SK-N-SH (cell line): ENCODE measurements at regions not wholly inside any gene's neighbourhood (a gene's known extent, or its start where the extent isn't known, plus 50 kb on each side); places are given as distances from the start of the nearest gene placed in this dataset.

ENCODE experiments used
- CTCF ChIA-PET: fragments of 300-600, 350-600 bp; formaldehyde crosslinking; extraction: SDS; loops from one replicate; lab custom pipeline; 2021; lab: Yijun Ruan, JAX
- POLR2A ChIA-PET: fragments of 350-600 bp; sonication (Branson Sonifier 250); formaldehyde crosslinking; extraction: SDS; loops from one replicate; lab custom pipeline; 2020; ENCODE audit warnings: antibody characterized with exemption, inconsistent platforms; lab: Yijun Ruan, JAX
- DNase-seq: peaks from one replicate; pipeline ENCODE4 v3.0.0; 2012
- H2AFZ ChIP-seq: fragments of 200-600 bp; sonication (generic); 2 replicates; pipeline ENCODE4 v1.8.1; 2016; ENCODE audit warnings: antibody characterized with exemption, mild to moderate bottlenecking, low read depth
- H3F3A ChIP-seq: fragments of 200-600 bp; sonication (generic); replicated peaks from 2 replicates; pipeline ENCODE3; 2016; ENCODE audit warnings: antibody characterized with exemption, mild to moderate bottlenecking; ENCODE audit not compliant: insufficient read depth
- H3K27ac ChIP-seq, 2 experiments: fragments of 200-500 bp in 1 of 2; fragments of 200-600 bp in 1 of 2; sonication (Bioruptor generic) in 1 of 2; sonication (generic), shearing (Covaris generic) in 1 of 2; 2 replicates each; pipeline versions ENCODE4 v1.5.1 to v1.6.1; 2014 to 2016; ENCODE audit warnings: low read depth in 2 of 2, inconsistent platforms in 1 of 2, low read length in 1 of 2, mild to moderate bottlenecking in 1 of 2, mixed read lengths in 1 of 2
- H3K27me3 ChIP-seq: fragments of 200-600 bp; sonication (generic), shearing (Covaris generic); 2 replicates; pipeline ENCODE4 v1.6.1; 2016; ENCODE audit warnings: mixed run types; ENCODE audit not compliant: insufficient read depth
- H3K36me3 ChIP-seq, 2 experiments: fragments of 200-500 bp in 1 of 2; fragments of 200-600 bp in 1 of 2; sonication (Bioruptor generic) in 1 of 2; sonication (generic) in 1 of 2; replicated peaks in 1 of 2; 2 replicates each; pipeline versions ENCODE3 to v1.5.1; 2014 to 2016; ENCODE audit warnings: low read length in 1 of 2, mild to moderate bottlenecking in 1 of 2; ENCODE audit not compliant: insufficient read depth in 2 of 2, control insufficient read depth in 1 of 2
- H3K4me1 ChIP-seq, 2 experiments: fragments of 200-500 bp in 1 of 2; fragments of 200-600 bp in 1 of 2; sonication (Bioruptor generic) in 1 of 2; sonication (generic), shearing (Covaris generic) in 1 of 2; 2 replicates each; pipeline versions ENCODE4 v1.5.1 to v1.6.1; 2014 to 2016; ENCODE audit warnings: low read depth in 1 of 2, low read length in 1 of 2, mixed run types in 1 of 2; ENCODE audit not compliant: insufficient read depth in 2 of 2, control insufficient read depth in 1 of 2
- H3K4me2 ChIP-seq: fragments of 200-600 bp; sonication (generic), shearing (Covaris generic); 2 replicates; pipeline ENCODE4 v1.6.1; 2017; ENCODE audit warnings: mixed run types
- H3K4me3 ChIP-seq, 2 experiments: fragments of 200-500 bp in 1 of 2; fragments of 200-600 bp in 1 of 2; sonication (Bioruptor generic) in 1 of 2; sonication (generic), shearing (Covaris generic) in 1 of 2; 2 replicates each; pipeline versions ENCODE4 v1.5.1 to v1.8.1; 2014 to 2016; ENCODE audit warnings: low read depth in 2 of 2, inconsistent platforms in 1 of 2, low read length in 1 of 2, mild to moderate bottlenecking in 1 of 2, mixed read lengths in 1 of 2, moderate library complexity in 1 of 2
- H3K79me2 ChIP-seq: fragments of 200-600 bp; sonication (generic); 2 replicates; pipeline ENCODE4 v1.8.1; 2017; ENCODE audit warnings: mild to moderate bottlenecking; ENCODE audit not compliant: insufficient read depth
- H3K9ac ChIP-seq: fragments of 200-600 bp; sonication (generic); 2 replicates; pipeline ENCODE4 v1.6.1; 2017; ENCODE audit warnings: mixed run types
- H3K9me2 ChIP-seq: fragments of 200-600 bp; sonication (generic); 2 replicates; pipeline ENCODE4 v1.6.1; 2017; ENCODE audit warnings: mixed run types
- H3K9me3 ChIP-seq: fragments of 200-600 bp; sonication (generic); 2 replicates; pipeline ENCODE4 v1.6.1; 2017; ENCODE audit warnings: mixed run types, mild to moderate bottlenecking, moderate library complexity
- H4K20me1 ChIP-seq: fragments of 200-600 bp; sonication (generic); 2 replicates; pipeline ENCODE4 v1.6.1; 2017; ENCODE audit warnings: mild to moderate bottlenecking, mixed run types; ENCODE audit not compliant: insufficient read depth
- CTCF ChIP-seq: fragments of 200-600 bp; sonication (generic); IDR thresholded peaks from 2 replicates; pipeline ENCODE4 v1.6.1; 2017; ENCODE audit warnings: antibody characterized with exemption, mild to moderate bottlenecking, moderate library complexity
- EZH2phosphoT487 ChIP-seq: fragments of 200-600 bp; sonication (generic); IDR thresholded peaks from 2 replicates; pipeline ENCODE4 v1.6.1; 2017; ENCODE audit warnings: low read depth, mixed run types, mild to moderate bottlenecking, antibody characterized with exemption, moderate library complexity, borderline replicate concordance
- FOSL2 ChIP-seq: IDR thresholded peaks from 2 replicates; pipeline ENCODE4 v1.4.0; 2012; ENCODE audit warnings: low read depth, mild to moderate bottlenecking, moderate library complexity, borderline replicate concordance
- FOXM1 ChIP-seq: IDR thresholded peaks from 2 replicates; pipeline ENCODE4 v1.4.0; 2012; ENCODE audit warnings: low read depth, mild to moderate bottlenecking
- IRF3 ChIP-seq: fragments of 150-350 bp; IDR thresholded peaks from 2 replicates; pipeline ENCODE4 v1.6.1; 2016; ENCODE audit warnings: mild to moderate bottlenecking, low read depth, low read length
- MAX ChIP-seq: IDR thresholded peaks from 2 replicates; pipeline ENCODE4 v1.4.0; 2012; ENCODE audit warnings: low read depth
- MEF2A ChIP-seq: IDR thresholded peaks from 2 replicates; pipeline ENCODE4 v1.4.0; 2012; ENCODE audit warnings: low read depth, borderline replicate concordance
- NFIC ChIP-seq: IDR thresholded peaks from 2 replicates; pipeline ENCODE4 v1.4.0; 2012; ENCODE audit warnings: borderline replicate concordance
- RCOR1 ChIP-seq: fragments of 150-350 bp; IDR thresholded peaks from 2 replicates; pipeline ENCODE4 v1.6.1; 2017; ENCODE audit warnings: antibody characterized with exemption, low read length
- REST ChIP-seq: IDR thresholded peaks from 2 replicates; pipeline ENCODE4 v1.6.1; 2012; ENCODE audit warnings: mild to moderate bottlenecking, low read depth, low read length, moderate library complexity
- RXRA ChIP-seq: IDR thresholded peaks from 2 replicates; pipeline ENCODE4 v1.4.0; 2012; ENCODE audit warnings: low read depth, mild to moderate bottlenecking, borderline replicate concordance
- TAF1 ChIP-seq: IDR thresholded peaks from 2 replicates; pipeline ENCODE4 v1.6.1; 2012; ENCODE audit warnings: low read depth, mild to moderate bottlenecking, low read length, moderate library complexity, borderline replicate concordance
- TCF12 ChIP-seq: IDR thresholded peaks from 2 replicates; pipeline ENCODE4 v1.4.0; 2012
- WGBS: methylation state at CpG from one replicate; pipeline ENCODE4 v1.1.6; 2017; ENCODE audit warnings: low lambda C conversion rate; 5-methylcytosine and 5-hydroxymethylcytosine counted together

- peaks cover 0 to 8% of the 10 kb centered on the region in 2 experiments; a peak in 1 of 4 replicates for H3K4me1 ChIP-seq
- no peak overlapping the region for H3K4me2 ChIP-seq
- ChIA-PET CTCF (interaction anchor here (1.5 kb wide), 1 partner anchor 11 kb away, joined by 3 read pairs; no protein-coding TSS in a partner anchor), POLR2A (no interaction called here)
- TF ChIP-seq CTCF = peak; percentile 33
- no peak for TF ChIP-seq FOXM1
- no peaks in the 10 kb centered on the region for H3K36me3 ChIP-seq
- H3F3A ChIP-seq = no peaks in the 10 kb centered on the region
- no peaks in the 10 kb centered on the region for H3K79me2 ChIP-seq
- H3K9me2 ChIP-seq = no peaks in the 10 kb centered on the region
- H3K9ac ChIP-seq = no peak overlapping the region
- no peak overlapping the region for H2AFZ ChIP-seq
- no peak overlapping the region for H3K4me3 ChIP-seq
- no peaks in the 10 kb centered on the region; the same call in 1 of the 2 replicates for H3K27me3 ChIP-seq
- H4K20me1 ChIP-seq = no peaks in the 10 kb centered on the region
- no peak for DNase-seq
- 43% methylated on average over 7 of the region's 7 CpGs for WGBS
- no peaks in the 10 kb centered on the region for H3K9me3 ChIP-seq
- no peak overlapping the region for H3K27ac ChIP-seq
These were observed 108.9 kb upstream of the TEX13D start for GRCh38 chrX:124223524-124223923.

GRCh38 chrX:124224528-124224927 lies 107.9 kb upstream of the TEX13D start:
- no peaks in the 10 kb centered on the region for H3K9me3 ChIP-seq
- CTCF ChIA-PET = interaction anchor here (1.5 kb wide), 1 partner anchor 12 kb away, joined by 3 read pairs; no protein-coding TSS in a partner anchor
- DNase-seq = no peak
- no peaks in the 10 kb centered on the region for H3K79me2 ChIP-seq
- H3F3A ChIP-seq = no peaks in the 10 kb centered on the region
- H3K4me1 ChIP-seq = no peaks in the 10 kb centered on the region
- no peaks in the 10 kb centered on the region for H3K9me2 ChIP-seq
- H3K4me3 ChIP-seq = no peak overlapping the region
- no peak overlapping the region for H2AFZ ChIP-seq
- no peaks in the 10 kb centered on the region for H4K20me1 ChIP-seq
- H3K36me3 ChIP-seq = no peaks in the 10 kb centered on the region
- H3K4me2 ChIP-seq = no peak overlapping the region
- TF ChIP-seq MEF2A (no peak), NFIC (no peak), TCF12 (no peak), RCOR1 (no peak), EZH2phosphoT487 (no peak), RXRA (no peak), REST (no peak), IRF3 (no peak), TAF1 (no peak), MAX (no peak), FOSL2 (no peak), CTCF (no peak)
- no peak overlapping the region for H3K27ac ChIP-seq
- 33% methylated on average over 4 of the region's 4 CpGs for WGBS
- no peaks in the 10 kb centered on the region; the same call in 1 of the 2 replicates for H3K27me3 ChIP-seq
- no peak overlapping the region for H3K9ac ChIP-seq
- POLR2A ChIA-PET = no interaction called here
